RWPE1 (cell line): ENCODE measurements at regions not wholly inside any gene's neighbourhood (a gene's known extent, or its start where the extent isn't known, plus 50 kb on each side); places are given as distances from the start of the nearest gene placed in this dataset.

Experiments
- CTCF ChIA-PET: fragments of 350-600 bp; sonication (Branson Sonifier 250); formaldehyde crosslinking; extraction: SDS; loops from one replicate; lab custom pipeline; 2021; lab: Yijun Ruan, JAX
- POLR2A ChIA-PET: fragments of 400-600 bp; formaldehyde crosslinking; extraction: SDS; loops from one replicate; lab custom pipeline; 2020; ENCODE audit warnings: antibody characterized with exemption; ENCODE audit not compliant: low non-redundant PET; lab: Yijun Ruan, JAX
- DNase-seq: peaks from one replicate; pipeline ENCODE4 v3.0.0; 2012; ENCODE audit warnings: low spot score
- H3K27ac ChIP-seq: fragments of 450-650 bp; 2 replicates; pipeline ENCODE4 v1.5.1; 2017
- TF ChIP-seq, protein P1 (sequence below): fragments of 450-650 bp; conservative IDR thresholded peaks from 2 replicates; pipeline ENCODE4 v1.5.1; 2017; ENCODE audit warnings: low read depth, mild to moderate bottlenecking

- no peak overlapping the region for H3K27ac ChIP-seq
- ChIA-PET POLR2A (no interaction called here), CTCF (no interaction called here)
- TF ChIP-seq, protein P1, sequence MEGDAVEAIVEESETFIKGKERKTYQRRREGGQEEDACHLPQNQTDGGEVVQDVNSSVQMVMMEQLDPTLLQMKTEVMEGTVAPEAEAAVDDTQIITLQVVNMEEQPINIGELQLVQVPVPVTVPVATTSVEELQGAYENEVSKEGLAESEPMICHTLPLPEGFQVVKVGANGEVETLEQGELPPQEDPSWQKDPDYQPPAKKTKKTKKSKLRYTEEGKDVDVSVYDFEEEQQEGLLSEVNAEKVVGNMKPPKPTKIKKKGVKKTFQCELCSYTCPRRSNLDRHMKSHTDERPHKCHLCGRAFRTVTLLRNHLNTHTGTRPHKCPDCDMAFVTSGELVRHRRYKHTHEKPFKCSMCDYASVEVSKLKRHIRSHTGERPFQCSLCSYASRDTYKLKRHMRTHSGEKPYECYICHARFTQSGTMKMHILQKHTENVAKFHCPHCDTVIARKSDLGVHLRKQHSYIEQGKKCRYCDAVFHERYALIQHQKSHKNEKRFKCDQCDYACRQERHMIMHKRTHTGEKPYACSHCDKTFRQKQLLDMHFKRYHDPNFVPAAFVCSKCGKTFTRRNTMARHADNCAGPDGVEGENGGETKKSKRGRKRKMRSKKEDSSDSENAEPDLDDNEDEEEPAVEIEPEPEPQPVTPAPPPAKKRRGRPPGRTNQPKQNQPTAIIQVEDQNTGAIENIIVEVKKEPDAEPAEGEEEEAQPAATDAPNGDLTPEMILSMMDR = no peak
- no peak for DNase-seq
These were observed 63.3 kb upstream of the CHST15 start for GRCh38 chr10:124156524-124157260.

- POLR2A ChIA-PET = no interaction called here
- H3K27ac ChIP-seq = peak overlapping the region; percentile 36
- DNase-seq = no peak
- CTCF ChIA-PET = no interaction called here
- TF ChIP-seq, protein P1 = no peak
These were observed 62.5 kb upstream of the CHST15 start for GRCh38 chr10:124155781-124156435.

DNA sequence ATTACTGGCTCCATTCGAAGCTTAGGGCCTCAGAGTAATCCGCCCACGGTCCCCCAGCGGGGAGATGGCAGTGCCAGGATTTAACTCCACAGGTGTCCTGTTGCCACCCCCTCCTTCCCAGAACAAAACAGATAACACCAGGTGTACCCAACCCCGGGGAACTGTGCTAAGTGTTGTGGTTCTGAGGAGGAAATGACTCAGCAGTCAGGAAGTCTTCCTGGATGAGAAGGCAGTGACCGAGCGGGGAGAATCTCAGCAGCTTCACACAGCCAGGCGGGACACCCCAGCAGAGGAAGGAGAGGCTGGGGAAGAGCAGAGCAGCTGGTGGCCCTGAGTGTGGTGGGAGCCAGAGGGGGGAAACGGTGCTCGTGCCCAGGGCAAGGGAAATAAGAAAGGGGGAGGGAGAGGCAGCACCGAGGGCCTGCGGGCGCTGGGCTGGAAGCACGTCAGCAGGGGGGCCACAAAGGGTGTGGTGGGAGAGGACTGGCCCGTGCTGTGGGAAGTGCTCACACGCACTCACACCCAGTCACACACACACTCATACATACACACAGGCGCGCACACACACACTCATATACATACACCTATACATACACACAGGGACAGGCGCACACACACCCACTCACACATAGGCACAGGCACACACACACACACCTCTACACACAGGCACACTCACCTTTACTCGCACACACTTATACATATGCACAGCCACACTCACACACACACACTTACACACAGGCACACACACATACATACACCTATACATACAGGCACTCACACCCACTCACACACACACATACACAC is 59.8 kb upstream of the CHST15 start:
- CTCF ChIA-PET = interaction anchor here (0.6 to 2.2 kb wide), 4 partner anchors 62 to 239 kb away, joined by 3 to 14 read pairs (median 4); no protein-coding TSS in a partner anchor
- TF ChIP-seq, protein P1 = no peak
- peak; percentile 100 for DNase-seq
- POLR2A ChIA-PET = interaction anchor here (0.6 to 1.9 kb wide), 3 partner anchors 47 to 190 kb away, joined by 3 to 9 read pairs (median 4); partner anchors contain the start of gene CHST15
- H3K27ac ChIP-seq = peak overlapping the region; percentile 99

DNA sequence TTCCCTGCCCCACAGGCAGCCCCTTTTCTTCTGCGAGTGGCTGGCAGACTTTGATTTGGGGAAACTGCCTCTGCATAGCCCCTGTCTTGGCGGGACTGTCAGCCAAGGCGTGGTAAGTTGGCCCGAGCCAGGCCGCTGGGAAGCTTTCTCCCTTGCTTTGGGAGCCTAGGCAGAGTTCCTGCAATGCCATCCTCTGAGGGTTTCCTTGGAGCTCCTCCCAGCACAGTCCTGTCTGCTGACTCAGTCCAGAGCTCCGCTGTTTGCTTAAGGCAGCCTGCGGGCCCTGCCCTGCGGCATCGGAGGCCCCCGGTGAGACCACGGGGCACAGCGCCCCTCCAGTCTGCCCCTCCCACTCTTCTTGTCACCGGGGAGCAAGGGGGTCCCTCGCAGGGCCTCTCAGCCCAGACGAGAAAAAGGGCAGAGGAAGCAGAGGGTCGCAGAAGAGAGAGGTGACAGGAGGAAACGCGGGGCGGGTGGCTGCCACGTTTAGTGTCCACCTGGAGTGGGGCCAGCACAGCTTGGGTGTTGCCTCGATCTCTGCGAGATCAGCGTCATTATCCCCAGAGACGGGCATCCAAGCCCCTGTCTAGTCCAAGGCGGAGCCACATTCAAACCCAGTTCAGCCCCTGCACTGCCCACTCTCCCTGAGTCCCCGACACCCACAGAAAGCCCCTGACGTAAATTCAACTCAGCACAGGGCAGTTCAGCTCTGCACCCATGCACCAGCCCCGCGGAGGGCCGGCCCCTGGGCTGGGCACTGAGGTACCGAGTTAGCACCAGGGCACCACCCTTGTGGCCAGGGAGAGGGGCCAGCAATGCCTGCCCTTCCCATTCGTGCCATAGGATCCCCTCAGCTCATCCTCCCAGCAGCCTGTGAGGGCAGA is 59.0 kb upstream of the CHST15 start:
- CTCF ChIA-PET = interaction anchor here (0.6 to 2.2 kb wide), 7 partner anchors 17 to 272 kb away, joined by 3 to 14 read pairs (median 4); no protein-coding TSS in a partner anchor
- peak; percentile 93 for DNase-seq
- peak overlapping the region; percentile 99 for H3K27ac ChIP-seq
- POLR2A ChIA-PET = interaction anchor here (0.6 to 1.9 kb wide), 5 partner anchors 18 to 157 kb away, joined by 3 to 9 read pairs (median 3); partner anchors contain the start of gene CHST15
- TF ChIP-seq, protein P1 = no peak

GRCh38 chr10:124151466-124152095 is 58.2 kb upstream of the CHST15 start:
- TF ChIP-seq, protein P1 = no peak
- DNase-seq = no peak
- CTCF ChIA-PET = interaction anchor here (0.7 to 2.2 kb wide), 3 partner anchors 18 to 156 kb away, joined by 4 to 14 read pairs (median 4); no protein-coding TSS in a partner anchor
- POLR2A ChIA-PET = interaction anchor here (0.6 to 1.9 kb wide), 4 partner anchors 18 to 156 kb away, joined by 3 to 9 read pairs (median 3); partner anchors contain the start of gene CHST15
- peak overlapping the region; percentile 99 for H3K27ac ChIP-seq
